GM19324 (cell line): ENCODE measurements at regions not wholly inside any gene's neighbourhood (a gene's known extent, or its start where the extent isn't known, plus 50 kb on each side); places are given as distances from the start of the nearest gene placed in this dataset.

Experiments used
- ATAC-seq: cut with Tn5 transposase; IDR thresholded peaks from one replicate; pipeline ENCODE4 v1.9.1; 2021; ENCODE audit warnings: mild to moderate bottlenecking, moderate library complexity; ENCODE audit not compliant: unreplicated experiment, low FRiP score

GRCh38 chr4:178242655-178243054 lies 800.4 kb upstream of the AGA start:
- ATAC-seq = no peak

GRCh38 chr4:178244785-178245184 lies 802.5 kb upstream of the AGA start:
- ATAC-seq = no peak

GRCh38 chr4:178255172-178255571 lies 812.9 kb upstream of the AGA start:
- no peak for ATAC-seq

GRCh38 chr4:178258603-178259002 lies 816.4 kb upstream of the AGA start:
- ATAC-seq = no peak

- ATAC-seq = no peak
Observed at GRCh38 chr4:178259566-178259965, 817.3 kb upstream of the AGA start.

DNA sequence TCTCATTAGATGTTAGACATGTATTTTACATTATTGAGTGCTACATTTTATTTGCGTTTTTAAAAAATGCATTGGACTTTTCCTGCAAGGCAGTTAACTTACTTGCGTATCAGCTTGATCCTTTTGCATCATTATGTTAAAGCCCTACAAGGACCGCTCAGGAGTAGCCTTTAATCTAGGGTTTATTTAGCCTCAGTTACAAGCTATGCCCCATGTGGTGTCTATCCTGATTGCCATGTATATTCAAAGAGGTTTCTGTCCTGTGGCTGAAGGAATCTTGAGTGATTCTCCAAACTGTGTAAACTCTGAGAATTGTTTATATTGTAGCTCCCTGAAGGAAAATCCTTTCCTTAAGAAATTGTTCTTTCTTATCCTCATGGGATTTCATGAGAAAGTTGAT lies 821.8 kb upstream of the AGA start:
- ATAC-seq = no peak

DNA sequence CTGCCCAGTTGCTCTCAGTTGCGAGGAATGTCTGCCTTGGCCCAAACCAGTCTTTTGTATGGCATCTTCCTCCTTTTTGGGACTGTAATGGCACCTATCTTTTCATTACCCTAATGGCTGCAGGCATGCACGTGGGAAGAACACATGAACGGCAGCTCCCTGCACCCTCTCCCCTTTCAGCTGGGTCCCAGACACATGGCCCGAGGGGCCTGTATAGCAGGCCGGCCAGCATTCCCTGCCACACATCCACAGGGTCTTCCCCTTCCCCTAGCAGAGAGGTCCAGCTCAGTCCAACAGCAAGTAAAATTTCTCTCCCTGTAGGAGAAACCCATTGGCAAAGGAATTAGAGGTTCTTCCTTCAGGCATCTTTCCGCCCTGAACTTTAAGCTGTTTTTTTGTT lies 829.1 kb upstream of the AGA start:
- ATAC-seq = no peak

DNA sequence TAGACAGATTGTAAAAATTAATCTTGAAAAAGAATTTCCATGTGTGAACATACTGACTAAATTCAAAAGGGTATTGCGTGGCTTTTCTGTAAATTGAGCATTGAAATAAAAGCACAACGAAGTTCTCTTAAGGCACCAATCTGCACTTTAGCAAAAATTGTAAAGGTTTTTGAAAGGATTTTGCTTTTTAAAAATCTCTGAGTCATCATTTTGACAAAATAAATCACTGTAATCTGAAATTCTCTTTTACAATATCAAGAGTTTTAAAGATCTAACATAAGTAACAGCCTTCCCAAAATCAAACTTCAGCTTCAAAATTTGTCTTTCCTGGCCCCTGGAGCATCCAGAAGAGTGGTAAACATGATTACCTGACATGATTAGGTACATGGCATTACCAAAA lies 830.9 kb upstream of the AGA start:
- ATAC-seq = no peak

GRCh38 chr4:178275671-178276360 lies 833.6 kb upstream of the AGA start:
- no peak for ATAC-seq

DNA sequence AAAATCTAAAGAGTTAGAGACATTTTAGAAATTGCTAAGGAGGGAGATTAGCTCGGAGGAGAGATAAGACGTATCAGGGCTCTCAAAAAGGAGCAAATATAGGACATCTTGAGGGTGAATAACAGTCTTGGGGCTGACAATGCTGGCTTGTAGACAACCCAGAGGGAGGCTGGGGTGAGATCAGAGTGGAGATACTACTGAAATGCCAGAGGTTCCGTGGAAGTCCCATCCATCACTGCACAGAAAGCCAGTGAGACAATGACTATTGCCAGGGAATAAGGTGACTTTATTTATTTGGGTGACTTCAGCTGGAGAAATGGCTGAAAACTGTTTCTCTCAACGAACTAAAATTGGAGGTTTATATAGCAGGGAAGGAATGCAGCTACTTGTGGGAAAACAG lies 838.1 kb upstream of the AGA start:
- no peak for ATAC-seq

DNA sequence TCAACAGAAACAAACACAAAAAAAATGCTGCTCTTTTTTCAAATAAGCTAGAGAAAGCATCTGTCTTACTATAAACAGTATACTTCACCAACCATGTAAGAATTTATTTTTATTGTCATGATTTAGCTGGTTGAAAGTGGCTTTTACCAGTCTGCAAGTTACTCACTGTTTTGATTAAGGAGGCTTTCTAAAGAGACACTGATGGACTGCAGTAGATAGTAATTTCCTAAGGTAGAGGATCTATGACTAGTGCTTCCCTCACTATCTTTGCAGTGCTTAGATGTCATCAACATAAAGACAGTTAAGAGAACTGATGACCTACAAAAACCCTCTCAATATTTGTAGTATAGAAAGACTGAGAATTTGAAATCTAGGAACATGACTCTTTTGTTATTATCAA lies 846.2 kb upstream of the AGA start:
- no peak for ATAC-seq

DNA sequence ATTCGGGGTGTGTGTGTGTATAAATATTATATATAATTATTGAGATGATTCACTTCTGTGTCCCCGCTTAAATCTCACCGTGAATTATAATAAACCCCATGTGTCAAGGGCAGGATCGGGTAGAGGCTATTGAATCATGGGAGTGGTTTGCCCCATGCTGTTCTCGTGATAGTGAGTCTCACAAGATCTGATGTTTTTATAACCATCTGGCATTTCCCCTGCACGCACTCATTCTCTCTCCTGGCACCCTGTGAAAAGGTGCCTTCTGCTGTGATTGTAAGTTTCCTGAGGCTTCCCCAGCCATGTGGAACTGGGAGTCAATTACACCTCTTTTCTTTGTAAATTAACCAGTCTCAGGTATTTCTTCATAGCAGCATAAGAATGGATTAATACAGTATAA lies 851.4 kb upstream of the AGA start:
- ATAC-seq = no peak

DNA sequence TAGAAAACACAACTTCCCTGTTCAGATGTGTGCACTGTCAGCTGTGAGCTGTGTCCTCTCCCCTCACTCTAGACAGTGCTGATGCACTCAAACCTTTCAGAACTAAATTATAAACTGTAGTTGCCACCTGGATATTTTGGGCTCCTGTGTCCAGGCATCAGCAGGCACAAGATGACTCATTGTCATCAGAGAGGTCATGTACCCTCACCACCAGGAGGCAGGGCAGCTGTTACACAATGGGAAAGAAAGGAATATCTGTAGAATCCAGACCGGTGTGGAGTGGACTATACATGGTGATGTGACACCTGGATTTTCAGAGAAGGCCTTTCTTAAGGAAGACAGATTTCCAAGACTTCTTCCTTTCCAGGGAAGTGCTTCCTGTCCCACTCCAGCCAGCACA lies 854.4 kb upstream of the AGA start:
- ATAC-seq = no peak

GRCh38 chr4:178306565-178306964 lies 864.3 kb upstream of the AGA start:
- no peak for ATAC-seq

DNA sequence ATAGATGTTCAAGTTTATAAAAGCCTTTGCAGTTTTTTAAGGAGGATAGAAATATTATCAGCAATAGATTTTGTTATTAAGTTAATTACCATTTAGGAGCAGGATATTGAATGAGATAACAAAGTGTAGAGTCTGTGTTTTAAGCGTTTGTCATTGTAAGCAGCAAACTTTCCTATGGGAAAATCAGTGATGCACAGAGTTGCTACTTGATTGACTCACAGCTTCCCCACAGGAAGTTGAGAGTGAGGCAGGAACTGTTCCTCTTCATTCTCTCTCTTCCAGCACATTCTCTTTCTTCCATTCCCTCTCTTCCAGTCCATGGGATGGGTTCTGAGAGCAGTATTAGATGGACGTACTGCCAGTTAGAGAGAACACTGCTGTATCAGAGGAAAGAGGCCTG lies 867.7 kb upstream of the AGA start:
- ATAC-seq = no peak

DNA sequence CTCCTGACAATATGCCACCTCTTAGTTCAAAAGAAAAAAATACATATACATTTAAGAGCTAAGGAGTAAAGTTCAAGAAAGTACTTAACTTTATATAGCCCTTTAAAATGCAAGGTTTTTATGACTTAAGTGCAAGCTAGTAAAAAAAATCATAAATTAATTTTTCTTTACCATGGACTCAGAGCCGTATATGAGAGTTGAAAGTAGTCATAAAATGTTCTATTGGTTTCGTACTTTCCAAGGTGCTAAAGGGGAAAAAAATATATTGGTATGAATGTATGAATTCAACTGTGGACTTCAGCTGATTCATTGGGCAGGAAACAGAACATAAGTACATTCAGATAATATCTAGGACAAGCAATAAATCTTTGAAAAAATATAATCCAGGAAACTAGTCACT lies 869.8 kb upstream of the AGA start:
- no peak for ATAC-seq

DNA sequence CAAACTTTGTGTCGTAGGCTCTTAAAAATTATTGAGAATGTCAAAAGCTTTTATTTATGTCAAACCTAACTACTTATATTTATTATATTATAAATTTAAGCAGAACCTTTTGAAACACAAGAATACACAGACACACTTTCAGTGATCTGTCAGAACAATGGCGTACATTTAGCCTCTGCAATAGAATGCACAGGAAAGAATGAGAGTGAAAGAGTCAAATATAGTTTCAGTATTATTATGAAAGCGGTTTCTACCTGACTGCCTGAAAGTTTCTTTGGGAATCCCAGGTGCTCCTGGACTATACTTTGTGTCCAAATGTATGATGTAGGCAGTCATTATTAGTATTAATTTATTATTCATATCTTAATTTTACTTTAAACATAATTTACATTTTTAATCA lies 872.0 kb upstream of the AGA start:
- ATAC-seq = no peak

DNA sequence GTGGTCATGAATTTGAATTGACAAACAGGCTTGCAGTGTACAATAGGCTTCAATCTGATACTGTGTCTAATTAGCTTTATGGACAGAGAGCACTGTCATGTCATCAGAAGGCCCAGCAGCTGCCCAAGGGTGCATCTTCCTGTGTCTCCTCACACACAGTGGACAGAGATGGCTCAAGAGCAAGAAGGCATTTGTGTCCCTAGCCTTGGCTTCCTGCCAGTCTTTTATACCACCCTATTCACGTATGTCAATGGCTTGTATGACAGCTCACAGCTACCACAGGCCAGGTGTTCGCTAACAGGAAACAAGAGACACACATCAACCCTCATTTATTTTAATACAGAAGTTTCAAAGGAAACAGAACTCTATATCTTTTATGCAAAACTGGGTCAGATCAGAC lies 874.0 kb upstream of the AGA start:
- no peak for ATAC-seq

DNA sequence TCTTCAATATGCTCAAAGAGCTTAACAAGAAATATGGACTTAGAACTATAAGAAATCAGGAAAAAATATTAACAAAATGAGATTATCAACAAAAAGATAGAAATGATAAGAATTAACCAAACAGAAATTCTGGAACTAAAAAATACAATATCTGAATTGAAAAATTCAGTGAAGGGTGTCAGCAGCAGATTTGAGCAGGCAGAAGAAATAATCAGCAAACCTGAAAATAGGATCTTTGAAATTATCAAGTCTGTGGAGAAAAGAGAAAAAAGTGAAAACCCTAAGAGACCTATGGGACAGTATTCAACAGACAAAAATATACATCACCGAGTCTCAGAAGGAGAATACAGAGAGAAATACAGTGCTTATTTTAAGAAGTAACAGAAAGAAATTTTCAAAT lies 877.8 kb upstream of the AGA start:
- no peak for ATAC-seq

DNA sequence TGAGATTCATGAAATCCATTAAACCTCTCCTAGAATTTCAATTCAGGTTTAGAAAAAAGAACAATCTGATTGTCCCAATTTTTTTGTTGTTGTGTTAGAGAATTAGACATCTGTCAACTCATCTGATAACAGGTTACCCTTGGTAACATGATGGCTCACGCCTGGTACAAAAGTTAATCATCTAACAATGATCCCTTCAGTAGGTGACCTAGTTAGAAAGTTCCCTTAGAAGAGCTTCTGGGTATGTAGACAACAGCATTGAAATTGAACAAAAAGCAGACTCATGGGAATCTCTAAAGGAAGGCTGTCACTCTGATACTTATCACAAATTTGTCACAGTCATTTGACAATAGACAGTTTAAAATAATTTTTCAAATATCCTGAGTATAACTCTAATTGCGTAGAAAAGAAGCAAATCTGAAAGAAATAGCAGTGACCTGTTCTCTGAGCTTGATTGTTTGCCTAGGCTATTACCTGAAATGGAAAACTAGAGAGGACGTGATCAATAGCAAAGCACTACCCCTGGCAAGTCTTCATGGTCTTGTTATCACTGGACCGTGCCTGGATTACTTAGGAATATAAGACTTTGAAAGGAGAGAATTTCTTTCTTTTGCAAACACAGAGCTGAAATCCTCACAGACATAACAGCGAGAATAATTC lies 880.4 kb upstream of the AGA start:
- ATAC-seq = no peak

- ATAC-seq = no peak
Observed at GRCh38 chr4:178329226-178329872, 887.1 kb upstream of the AGA start.

- no peak for ATAC-seq
Observed at GRCh38 chr4:178333355-178333754, 891.1 kb upstream of the AGA start.
